Left cardiac atrium (tissue), 4 donors: ENCODE measurements at regions not wholly inside any gene's neighbourhood (a gene's known extent, or its start where the extent isn't known, plus 50 kb on each side); places are given as distances from the start of the nearest gene placed in this dataset.
A peak's percentile ranks its signal among the peaks of the same experiment; 100 is the strongest.

ENCODE experiments used
- ATAC-seq, 2 donors: fragments of 200-7000 bp; cut with Tn5 transposase; one replicate each; pipeline ENCODE4 v1.9.1; 2020; ENCODE audit warnings: mild to moderate bottlenecking in 2 of 2, moderate library complexity in 2 of 2
- DNase-seq: peaks from one replicate; pipeline ENCODE4 v3.0.0-alpha.2; 2020
- intact Hi-C, 2 donors: fragments of 100-400 bp; cut with DNase I; formaldehyde crosslinking; loops; one replicate each; pipeline versions ENCODE4 v1.14.1 to v1.15.1; 2022 to 2023
- donor health status: DM: no; HTN: yes; CAD: no.
- donor health status: DM: no; HTN: yes; CAD: no; lungs with severe emphysema.
- donor health status: DM: yes; HTN: yes; CAD: no.
- donor health status: Dilated cardiomyopathy.

- intact Hi-C loops, result no loop called here
- ATAC-seq (no peak), DNase-seq (no peak)
Observed at GRCh38 chr7:80350430-80350829, 161.4 kb downstream of the GNAT3 start.

GRCh38 chr7:80348223-80348622 lies 163.6 kb downstream of the GNAT3 start:
- DNase-seq (no peak), ATAC-seq (no peak)
- intact Hi-C loops, result no loop called here

GRCh38 chr7:80347173-80347572 lies 164.7 kb downstream of the GNAT3 start:
- intact Hi-C loops, result no loop called here
- DNase-seq (no peak), ATAC-seq (peak; percentile 71 to 79)

- ATAC-seq, result peak; percentile 68 to 94
- DNase-seq, result no peak
- intact Hi-C loops, result no loop called here
Observed at GRCh38 chr7:80346704-80347103, 165.2 kb downstream of the GNAT3 start.

- intact Hi-C loops, result no loop called here
- DNase-seq (no peak), ATAC-seq (no peak)
Observed at GRCh38 chr7:80335511-80336231, 176.2 kb downstream of the GNAT3 start.

- ATAC-seq (no peak), DNase-seq (no peak)
- intact Hi-C loops, result no loop called here
Observed at GRCh38 chr7:80334908-80335307, 177.0 kb downstream of the GNAT3 start.

- intact Hi-C loops, result no loop called here
- no peak for ATAC-seq
- no peak for DNase-seq
Observed at GRCh38 chr7:80334196-80334595, 177.7 kb downstream of the GNAT3 start.

GRCh38 chr7:80333040-80333439 lies 178.8 kb downstream of the GNAT3 start:
- DNase-seq (no peak), ATAC-seq (no peak)
- intact Hi-C loops, result no loop called here

- ATAC-seq (no peak), DNase-seq (no peak)
- intact Hi-C loops, result no loop called here
Observed at GRCh38 chr7:80330434-80330833, 181.4 kb downstream of the GNAT3 start.

GRCh38 chr7:80324032-80324431 lies 187.8 kb downstream of the GNAT3 start:
- no peak for ATAC-seq
- intact Hi-C loops, result no loop called here
- DNase-seq, result no peak

GRCh38 chr7:80319461-80319860 lies 184.8 kb downstream of the GNAI1 start:
- intact Hi-C loops, result no loop called here
- ATAC-seq, result no peak
- no peak for DNase-seq

GRCh38 chr7:80318081-80318480 lies 183.4 kb downstream of the GNAI1 start:
- ATAC-seq, result no peak
- intact Hi-C loops, result no loop called here
- no peak for DNase-seq

- no peak for DNase-seq
- intact Hi-C loops, result no loop called here
- ATAC-seq, result no peak
Observed at GRCh38 chr7:80316811-80317210, 182.2 kb downstream of the GNAI1 start.

- intact Hi-C loops, result no loop called here
- DNase-seq (no peak), ATAC-seq (no peak)
Observed at GRCh38 chr7:80313716-80314115, 179.1 kb downstream of the GNAI1 start.

- ATAC-seq (no peak), DNase-seq (no peak)
- intact Hi-C loops, result no loop called here
Observed at GRCh38 chr7:80313067-80313626, 178.5 kb downstream of the GNAI1 start.

- ATAC-seq, result peak in 1 of 2 donors; percentile 84
- intact Hi-C loops, result no loop called here
- peak; percentile 21 for DNase-seq
Observed at GRCh38 chr7:80312139-80312661, 177.6 kb downstream of the GNAI1 start.

GRCh38 chr7:80311313-80311712 lies 176.7 kb downstream of the GNAI1 start:
- intact Hi-C loops, result no loop called here
- ATAC-seq (no peak), DNase-seq (no peak)

- DNase-seq, result no peak
- ATAC-seq, result no peak
- intact Hi-C loops, result no loop called here
Observed at GRCh38 chr7:80309971-80310549, 175.4 kb downstream of the GNAI1 start.

GRCh38 chr7:80309377-80309776 lies 174.7 kb downstream of the GNAI1 start:
- ATAC-seq, result no peak
- no peak for DNase-seq
- intact Hi-C loops, result no loop called here

GRCh38 chr7:80307227-80307856 lies 172.7 kb downstream of the GNAI1 start:
- DNase-seq, result no peak
- ATAC-seq, result peak in 1 of 2 donors; percentile 71
- intact Hi-C loops, result no loop called here
